ENCODE measurements at regions not wholly inside any gene's neighbourhood (a gene's known extent, or its start where the extent isn't known, plus 50 kb on each side); places are given as distances from the start of the nearest gene placed in this dataset.

GRCh38 chr20:21981179-21981578 is 275.7 kb downstream of the PAX1 start:
- H3K4me3 ChIP-seq (ENCODE audit: low read length), result no peak overlapping the region
- no peak for DNase-seq (ENCODE audit: low read depth, low spot score)

- no peak for DNase-seq (ENCODE audit: low read depth, low spot score)
- H3K4me3 ChIP-seq (ENCODE audit: low read length), result no peak overlapping the region
Observed at GRCh38 chr20:21971436-21971835, 266.0 kb downstream of the PAX1 start.

- no peak for DNase-seq (ENCODE audit: low read depth, low spot score)
- no peak overlapping the region for H3K4me3 ChIP-seq (ENCODE audit: low read length)
Observed at GRCh38 chr20:21968486-21968885, 263.0 kb downstream of the PAX1 start.

DNA sequence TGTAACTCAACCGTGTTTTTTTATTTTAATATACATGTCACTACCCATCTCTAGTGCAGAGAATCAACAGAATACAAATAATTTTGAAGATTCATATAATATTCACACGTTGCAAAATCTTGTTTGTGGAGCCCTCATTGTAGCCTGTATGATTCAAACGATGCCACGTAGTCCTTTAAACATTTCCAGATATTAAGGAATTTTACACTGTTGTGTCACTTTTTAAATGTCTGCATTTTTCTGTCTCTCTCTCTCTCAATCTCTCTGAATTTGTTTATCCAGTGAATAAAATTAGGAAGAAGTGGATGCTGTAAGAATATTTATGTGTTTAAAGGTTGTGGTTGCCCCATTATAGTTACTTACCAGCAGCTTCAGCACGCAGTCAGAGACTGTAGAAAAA is 262.0 kb downstream of the PAX1 start:
- H3K4me3 ChIP-seq (ENCODE audit: low read length), result no peak overlapping the region
- DNase-seq (ENCODE audit: low read depth, low spot score), result no peak

DNA sequence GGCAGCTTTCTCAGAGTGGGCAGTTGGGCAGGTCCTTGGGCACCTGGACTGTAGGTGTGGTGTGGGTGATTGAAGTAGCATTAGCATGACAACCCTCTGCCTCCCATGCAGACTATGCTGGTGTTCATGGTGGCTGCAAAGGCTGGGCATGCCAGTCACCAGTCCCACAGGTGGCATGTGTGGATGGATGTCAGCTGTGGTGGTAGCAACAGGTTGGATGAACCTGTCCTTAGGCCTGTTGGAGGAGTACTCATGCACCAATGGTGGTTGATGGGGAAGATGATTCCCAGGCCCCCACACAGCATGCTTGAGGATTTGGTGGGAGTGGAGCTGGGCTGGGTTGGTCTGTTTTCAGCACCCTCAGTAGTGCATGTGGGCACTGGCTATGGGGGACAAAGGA is 251.1 kb downstream of the PAX1 start:
- DNase-seq (ENCODE audit: low read depth, low spot score), result no peak
- no peak overlapping the region for H3K4me3 ChIP-seq (ENCODE audit: low read length)

DNA sequence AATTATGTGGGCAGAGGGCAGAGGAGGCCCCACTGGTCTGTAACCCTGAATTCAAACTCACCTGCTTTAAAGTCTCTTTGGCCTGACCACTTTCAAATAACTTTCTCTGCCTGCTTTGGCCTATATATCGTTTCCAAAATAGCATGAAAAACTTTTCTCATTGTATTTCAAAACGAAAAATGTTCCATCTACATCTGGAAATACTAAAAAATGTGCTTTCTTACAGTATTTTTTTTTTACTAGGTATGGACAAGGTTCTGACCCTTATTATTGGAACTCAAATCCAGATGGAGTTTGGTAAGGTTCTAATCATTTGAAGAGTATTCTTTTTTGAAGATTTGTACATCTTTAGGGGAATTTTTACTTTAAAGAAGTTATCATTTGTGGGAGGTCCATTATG is 241.9 kb downstream of the PAX1 start:
- DNase-seq (ENCODE audit: low read depth, low spot score), result no peak
- no peak overlapping the region for H3K4me3 ChIP-seq (ENCODE audit: low read length)

- DNase-seq (ENCODE audit: low read depth, low spot score), result no peak
- H3K4me3 ChIP-seq (ENCODE audit: low read length), result no peak overlapping the region
Observed at GRCh38 chr20:21944227-21944626, 238.8 kb downstream of the PAX1 start.

DNA sequence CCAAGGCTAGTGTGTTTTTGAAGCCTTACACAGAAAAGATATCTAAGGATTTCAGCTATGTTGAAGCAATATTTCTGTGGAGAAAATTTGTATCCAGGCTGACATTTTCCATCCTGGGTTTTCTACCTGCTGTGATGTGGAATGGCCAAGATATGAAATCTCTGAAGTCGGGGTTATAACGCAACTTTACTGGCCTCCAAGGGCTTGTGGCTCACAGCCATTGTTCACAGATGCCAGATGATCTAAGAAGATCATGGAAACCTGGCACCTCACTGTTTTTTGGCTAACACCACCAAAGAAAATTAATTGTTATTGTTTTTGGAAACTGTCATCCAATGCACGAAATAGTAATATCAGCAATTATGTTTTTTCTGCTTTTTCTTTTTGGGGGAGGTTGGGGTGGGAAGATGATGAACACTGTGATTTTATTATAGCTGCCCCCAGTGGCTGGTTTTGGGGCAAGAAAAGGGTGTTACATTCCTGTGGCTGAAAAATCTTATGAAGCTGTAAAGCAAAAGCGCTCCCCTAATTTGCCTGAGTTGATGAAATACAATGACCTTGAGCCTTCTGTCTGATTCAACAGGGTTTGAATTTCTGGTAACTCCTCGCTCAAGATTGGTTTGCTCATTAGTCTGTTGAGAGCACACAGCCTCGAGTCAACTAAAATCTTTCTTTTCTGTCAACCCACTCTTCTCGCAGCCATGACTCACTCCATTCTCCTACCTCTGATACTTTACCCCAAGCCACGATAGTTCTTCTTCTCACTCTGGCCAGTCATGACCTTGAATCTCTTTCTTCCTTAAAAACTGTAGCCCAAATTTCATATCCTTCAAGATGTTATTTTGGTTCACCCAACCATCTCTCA is 236.7 kb downstream of the PAX1 start:
- no peak overlapping the region for H3K4me3 ChIP-seq (ENCODE audit: low read length)
- no peak for DNase-seq (ENCODE audit: low read depth, low spot score)

DNA sequence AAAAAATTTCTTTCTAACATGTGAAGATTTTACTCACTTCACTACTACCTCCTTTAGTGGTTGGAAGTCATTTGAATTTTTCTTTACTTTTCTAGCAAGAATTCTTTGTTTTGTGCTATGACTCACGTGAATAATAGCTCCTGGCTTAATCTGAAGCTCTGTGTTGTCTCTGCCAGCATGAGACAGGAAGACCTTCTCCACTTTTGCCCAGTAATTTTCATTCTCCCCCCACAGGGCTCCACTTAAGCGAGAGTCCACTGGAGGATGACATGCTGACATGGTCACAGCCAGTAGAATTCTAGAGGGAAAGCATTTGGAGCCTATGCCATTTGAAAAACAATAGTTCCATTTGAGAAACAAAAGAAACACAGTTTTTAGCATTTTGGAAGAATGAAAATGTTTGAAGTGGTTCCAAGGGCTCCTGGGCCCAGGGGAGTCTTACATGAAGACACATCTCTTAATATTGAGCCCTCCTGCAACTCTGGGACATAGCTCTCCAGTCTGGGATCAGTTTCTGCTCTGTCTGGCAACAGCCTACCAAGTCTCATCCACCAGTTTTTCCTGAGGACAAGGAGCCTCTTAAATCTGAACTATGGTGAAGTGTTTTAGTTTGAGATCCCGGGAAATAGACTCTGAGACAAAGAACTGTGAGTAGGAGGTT is 231.4 kb downstream of the PAX1 start:
- no peak for DNase-seq (ENCODE audit: low read depth, low spot score)
- no peak overlapping the region for H3K4me3 ChIP-seq (ENCODE audit: low read length)

GRCh38 chr20:21936261-21936660 is 230.8 kb downstream of the PAX1 start:
- no peak overlapping the region for H3K4me3 ChIP-seq (ENCODE audit: low read length)
- DNase-seq (ENCODE audit: low read depth, low spot score), result no peak

- DNase-seq (ENCODE audit: low read depth, low spot score), result no peak
- H3K4me3 ChIP-seq (ENCODE audit: low read length), result no peak overlapping the region
Observed at GRCh38 chr20:21933526-21933925, 228.1 kb downstream of the PAX1 start.

DNA sequence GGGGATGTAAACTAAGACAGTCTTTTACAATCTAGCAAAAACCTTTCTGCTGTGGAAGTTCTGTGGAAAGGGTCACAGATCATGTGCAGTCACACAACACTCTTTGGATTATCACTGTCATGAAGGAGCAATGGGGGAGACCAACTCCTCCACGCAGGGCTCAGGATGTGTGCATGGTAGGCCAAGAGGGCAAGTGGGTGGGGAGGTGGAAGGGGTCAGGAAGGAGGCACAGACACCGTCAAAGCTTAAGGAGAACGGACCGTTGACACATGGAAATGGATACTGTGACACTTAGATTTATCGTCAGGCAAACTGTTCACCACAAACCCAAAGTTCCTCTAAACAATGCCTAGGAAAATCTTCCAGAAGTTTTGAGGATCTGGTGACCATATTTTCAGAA is 215.8 kb downstream of the PAX1 start:
- DNase-seq (ENCODE audit: low read depth, low spot score), result no peak
- no peak overlapping the region for H3K4me3 ChIP-seq (ENCODE audit: low read length)

DNA sequence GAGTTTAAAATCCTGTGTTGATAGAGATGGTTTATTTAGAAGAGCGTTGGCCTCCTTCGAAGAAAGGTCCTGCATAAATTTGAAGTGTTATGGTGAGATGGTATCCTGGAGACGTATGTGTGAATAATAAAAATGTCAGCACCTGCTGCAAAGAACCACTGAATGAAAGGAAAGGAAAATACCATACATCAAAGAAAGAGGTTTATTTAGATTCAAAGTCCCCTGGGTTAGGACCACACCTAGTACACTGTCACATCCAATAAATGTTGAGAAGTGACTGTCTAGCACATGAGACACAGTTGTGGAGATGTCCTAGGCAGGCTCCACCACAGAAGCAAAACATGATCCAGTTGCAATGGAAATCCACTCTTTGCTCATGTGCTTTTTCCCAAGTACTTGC is 214.7 kb downstream of the PAX1 start:
- no peak for DNase-seq (ENCODE audit: low read depth, low spot score)
- H3K4me3 ChIP-seq (ENCODE audit: low read length), result no peak overlapping the region

- no peak for DNase-seq (ENCODE audit: low read depth, low spot score)
- no peak overlapping the region for H3K4me3 ChIP-seq (ENCODE audit: low read length)
Observed at GRCh38 chr20:21918398-21918797, 212.9 kb downstream of the PAX1 start.

DNA sequence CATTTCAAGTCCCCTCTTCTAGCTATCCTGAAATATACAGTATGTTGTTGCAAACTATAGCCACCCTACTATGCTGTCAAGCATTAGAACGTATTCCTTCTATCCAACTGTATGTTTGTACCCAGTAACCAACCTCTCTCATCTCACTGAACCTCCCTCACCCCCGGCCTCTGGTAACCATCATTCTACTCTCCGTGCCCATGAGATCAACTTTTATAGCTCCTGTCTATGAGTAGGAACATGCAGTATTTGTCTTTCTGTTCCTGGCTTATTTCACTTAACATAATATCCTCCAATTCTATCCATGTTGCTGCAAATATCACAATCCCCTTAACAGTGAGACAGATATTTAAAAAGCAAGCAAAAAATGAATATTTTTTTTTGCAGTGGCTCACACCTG is 196.9 kb downstream of the PAX1 start:
- no peak overlapping the region for H3K4me3 ChIP-seq (ENCODE audit: low read length)
- no peak for DNase-seq (ENCODE audit: low read depth, low spot score)

DNA sequence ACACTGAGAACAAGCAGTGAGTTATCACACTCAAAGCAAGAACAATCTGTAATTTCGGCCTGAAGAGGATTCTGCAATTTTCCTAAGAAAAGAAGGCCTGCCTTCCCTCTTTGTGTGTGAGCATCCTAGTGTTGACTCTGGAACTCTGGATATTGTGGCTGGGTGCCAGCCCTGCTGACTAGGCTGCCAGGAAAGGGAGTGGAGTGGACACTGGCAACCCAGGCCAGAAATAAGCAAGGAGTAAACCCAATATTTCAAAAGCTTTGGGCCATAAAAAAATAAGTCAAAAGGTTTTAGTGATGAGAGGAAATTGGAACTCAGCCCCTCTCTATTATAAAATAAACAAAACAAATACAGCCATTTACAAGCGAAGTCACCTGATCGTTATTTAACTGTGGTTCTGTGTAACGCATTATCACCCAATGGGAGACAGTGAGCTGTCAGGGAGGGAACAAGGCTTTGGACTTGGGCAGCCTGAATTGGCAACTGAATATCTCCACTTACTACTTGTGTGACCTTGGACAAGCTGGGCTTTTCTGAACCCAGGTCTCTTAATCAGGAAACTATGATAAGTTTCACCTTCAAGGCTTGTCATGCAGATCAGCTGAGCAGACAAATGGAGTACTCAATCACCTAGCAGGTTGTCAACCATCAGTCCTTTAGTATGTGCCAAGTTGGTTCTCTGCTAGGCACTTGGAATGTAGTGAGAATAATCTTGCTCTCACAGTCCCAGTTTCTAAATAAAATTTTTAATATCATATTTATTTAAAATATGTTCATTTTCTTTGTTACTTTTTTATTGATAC is 196.2 kb downstream of the PAX1 start:
- H3K4me3 ChIP-seq (ENCODE audit: low read length), result no peak overlapping the region
- DNase-seq (ENCODE audit: low read depth, low spot score), result no peak

DNA sequence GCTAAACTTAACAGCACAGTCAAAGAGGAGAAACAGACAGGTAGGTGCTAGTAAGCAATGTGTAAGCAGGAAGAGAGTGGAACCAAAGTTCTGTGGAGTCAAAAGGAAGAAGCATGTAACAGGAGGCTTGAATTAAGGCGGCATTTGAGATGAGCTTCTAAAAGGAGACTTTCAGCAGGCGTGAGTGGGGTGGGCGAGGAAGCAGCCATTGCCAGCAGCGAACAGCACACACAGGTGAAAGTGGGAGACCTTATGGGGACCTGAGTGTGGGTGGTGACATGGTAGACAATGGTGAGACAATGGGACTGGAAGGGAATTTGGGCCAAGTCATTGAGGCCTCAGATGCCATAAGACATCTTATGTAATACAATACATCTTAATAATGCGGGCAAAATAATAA is 195.0 kb downstream of the PAX1 start:
- DNase-seq (ENCODE audit: low read depth, low spot score), result no peak
- H3K4me3 ChIP-seq (ENCODE audit: low read length), result no peak overlapping the region

GRCh38 chr20:21874921-21875320 is 169.5 kb downstream of the PAX1 start:
- H3K4me3 ChIP-seq (ENCODE audit: low read length), result no peak overlapping the region
- no peak for DNase-seq (ENCODE audit: low read depth, low spot score)

DNA sequence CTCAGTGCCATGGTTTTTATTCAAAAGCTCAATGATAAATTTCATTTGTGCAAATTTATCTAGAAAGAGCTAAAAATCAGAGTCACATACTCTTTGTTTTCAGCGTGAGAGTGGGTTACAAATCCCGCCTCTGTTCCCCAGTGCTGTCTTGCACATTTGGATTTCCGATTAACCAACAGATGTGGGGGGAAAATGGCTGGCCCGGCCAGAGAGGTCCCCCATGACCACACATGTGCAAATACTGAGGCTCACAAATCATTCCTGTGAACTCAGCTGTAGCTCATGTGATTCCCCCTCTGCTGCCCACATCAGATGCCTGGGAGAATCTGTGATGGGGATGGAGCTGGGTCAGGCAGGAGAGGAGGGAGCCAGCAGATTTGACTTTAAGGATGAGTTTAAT is 168.7 kb downstream of the PAX1 start:
- no peak overlapping the region for H3K4me3 ChIP-seq (ENCODE audit: low read length)
- no peak for DNase-seq (ENCODE audit: low read depth, low spot score)

DNA sequence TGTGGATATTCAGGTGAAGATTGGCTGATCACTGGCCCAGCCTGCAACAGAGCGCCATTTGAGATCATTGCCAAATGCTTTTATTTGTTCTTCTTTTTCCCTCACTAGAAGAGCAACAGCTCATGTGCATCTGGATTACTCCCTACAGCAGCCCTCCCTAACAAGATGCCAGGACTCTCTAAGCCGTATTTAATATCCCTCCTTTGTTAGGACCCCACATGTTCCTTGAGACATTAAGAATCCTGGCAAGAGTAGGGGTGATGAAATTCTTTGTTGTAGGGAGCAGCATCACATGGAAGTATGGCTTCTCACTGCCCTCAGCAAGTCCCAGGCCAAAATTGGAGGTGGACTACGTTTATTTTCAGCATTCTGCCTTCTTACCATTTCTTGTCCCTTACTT is 167.8 kb downstream of the PAX1 start:
- no peak for DNase-seq (ENCODE audit: low read depth, low spot score)
- H3K4me3 ChIP-seq (ENCODE audit: low read length), result no peak overlapping the region

All from Jurkat, Clone E6-1 (cell line).